ENCODE measurements at regions not wholly inside any gene's neighbourhood (a gene's known extent, or its start where the extent isn't known, plus 50 kb on each side); places are given as distances from the start of the nearest gene placed in this dataset.

- TF ChIP-seq EZH2 (IDR thresholded peaks at IDR 0.05; ENCODE audit: borderline replicate concordance, insufficient read depth, low read depth, low read length, poor library complexity, severe bottlenecking) (no peak), CTCF (IDR thresholded peaks at IDR 0.05) (no peak)
Measured at GRCh38 chr2:39938035-39938835, 159.2 kb upstream of the THUMPD2 start.

Measured in B cell (primary cell).